CD14-positive monocyte (primary cell): ENCODE measurements at regions not wholly inside any gene's neighbourhood (a gene's known extent, or its start where the extent isn't known, plus 50 kb on each side); places are given as distances from the start of the nearest gene placed in this dataset.

Source experiments
- DNase-seq, 3 donors: peaks; one replicate each; pipeline ENCODE4 v3.0.0-alpha.2; 2011 to 2022
- H2AFZ ChIP-seq: 2 replicates; pipeline ENCODE4 v1.6.0; 2012; ENCODE audit warnings: mild to moderate bottlenecking, low read depth, low read length, inconsistent platforms; ENCODE audit not compliant: insufficient read depth, poor library complexity, severe bottlenecking
- H3K27ac ChIP-seq, 2 donors: 1 replicate in 1 of 2; 2 replicates in 1 of 2; pipeline ENCODE4 v1.5.1; 2012 to 2013; ENCODE audit warnings: low read length in 2 of 2, control low read depth in 1 of 2, inconsistent platforms in 1 of 2, low read depth in 1 of 2, mild to moderate bottlenecking in 1 of 2
- H3K27me3 ChIP-seq, 2 donors: one replicate each; pipeline versions ENCODE4 v1.6.0 to v1.6.1; 2011 to 2013; ENCODE audit warnings: low read length in 2 of 2; ENCODE audit not compliant: control insufficient read depth in 2 of 2, insufficient read depth in 2 of 2
- H3K36me3 ChIP-seq, 2 donors: replicated peaks in 1 of 2; 1 replicate in 1 of 2; 2 replicates in 1 of 2; pipeline versions ENCODE4 v1.5.1 to v1.6.1; 2012 to 2013; ENCODE audit warnings: low read length in 2 of 2, control low read depth in 1 of 2, inconsistent platforms in 1 of 2, mild to moderate bottlenecking in 1 of 2; ENCODE audit not compliant: insufficient read depth in 2 of 2, control insufficient read depth in 1 of 2
- H3K4me1 ChIP-seq, 2 donors: 1 replicate in 1 of 2; 2 replicates in 1 of 2; pipeline versions ENCODE4 v1.5.1 to v1.6.1; 2012 to 2013; ENCODE audit warnings: low read length in 2 of 2, control low read depth in 1 of 2, inconsistent platforms in 1 of 2, mild to moderate bottlenecking in 1 of 2, moderate library complexity in 1 of 2; ENCODE audit not compliant: insufficient read depth in 2 of 2, control insufficient read depth in 1 of 2
- H3K4me2 ChIP-seq: replicated peaks from 2 replicates; pipeline ENCODE3; 2012; ENCODE audit warnings: low read length, moderate library complexity, mild to moderate bottlenecking; ENCODE audit not compliant: poor library complexity, severe bottlenecking; ENCODE audit errors: extremely low read depth
- H3K4me3 ChIP-seq, 3 experiments: fragments of 200-600 bp in 1 of 3; sonication (generic) in 1 of 3; replicated peaks in 1 of 3; 1 replicate in 2 of 3; 2 replicates in 1 of 3; pipeline ENCODE4 v1.5.1; 2011 to 2013; ENCODE audit warnings: low read length in 3 of 3, mild to moderate bottlenecking in 3 of 3, control low read depth in 2 of 3, low read depth in 2 of 3, inconsistent platforms in 1 of 3, moderate library complexity in 1 of 3
- H3K79me2 ChIP-seq: 2 replicates; pipeline ENCODE4 v1.6.0; 2012; ENCODE audit warnings: mild to moderate bottlenecking, control low read depth, inconsistent platforms, low read length, moderate library complexity; ENCODE audit not compliant: insufficient read depth
- H3K9ac ChIP-seq: 2 replicates; pipeline ENCODE4 v1.6.0; 2017; ENCODE audit warnings: low read length, mild to moderate bottlenecking; ENCODE audit not compliant: insufficient read depth, poor library complexity, severe bottlenecking
- H3K9me3 ChIP-seq, 2 donors: replicated peaks in 1 of 2; 1 replicate in 1 of 2; 2 replicates in 1 of 2; pipeline versions ENCODE4 v1.5.1 to v1.6.1; 2012 to 2013; ENCODE audit warnings: low read length in 2 of 2, control low read depth in 1 of 2; ENCODE audit not compliant: control insufficient read depth in 1 of 2, insufficient read depth in 1 of 2
- H4K20me1 ChIP-seq: 2 replicates; pipeline ENCODE4 v1.6.0; 2012; ENCODE audit warnings: mild to moderate bottlenecking, low read length, control low read depth, moderate library complexity; ENCODE audit not compliant: insufficient read depth
- H3K27ac Mint-ChIP-seq, 7 donors: one replicate each; pipeline ENCODE4 v1.8.0; 2020; ENCODE audit warnings: mild to moderate bottlenecking in 7 of 7, mixed read lengths in 7 of 7, moderate library complexity in 6 of 7, inconsistent platforms in 2 of 7
- H3K27me3 Mint-ChIP-seq, 3 donors: one replicate each; pipeline ENCODE4 v1.8.0; 2021 to 2022; ENCODE audit warnings: low read depth in 3 of 3, mild to moderate bottlenecking in 3 of 3, mixed read lengths in 3 of 3, moderate library complexity in 3 of 3, inconsistent platforms in 1 of 3
- H3K36me3 Mint-ChIP-seq, 2 donors: one replicate each; pipeline ENCODE4 v1.8.0; 2020; ENCODE audit warnings: mixed read lengths in 2 of 2, inconsistent platforms in 1 of 2, mild to moderate bottlenecking in 1 of 2
- H3K4me1 Mint-ChIP-seq: one replicate; pipeline ENCODE4 v1.8.0; 2020; ENCODE audit warnings: mild to moderate bottlenecking, mixed read lengths
- H3K4me3 Mint-ChIP-seq, 2 donors: one replicate each; pipeline ENCODE4 v1.8.0; 2020; ENCODE audit warnings: mild to moderate bottlenecking in 2 of 2, mixed read lengths in 2 of 2, moderate library complexity in 1 of 2
- H3K9me3 Mint-ChIP-seq, 7 donors: one replicate each; pipeline ENCODE4 v1.8.0; 2020 to 2022; ENCODE audit warnings: mixed read lengths in 7 of 7, mild to moderate bottlenecking in 6 of 7, moderate library complexity in 6 of 7, inconsistent platforms in 2 of 7
- CTCF ChIP-seq: fragments of 200-600 bp; IDR thresholded peaks from one replicate; pipeline ENCODE4 v1.8.0; 2022; ENCODE audit warnings: antibody characterized with exemption, mild to moderate bottlenecking
- WGBS: methylation state at CpG from one replicate; pipeline ENCODE4 v1.1.5; 2013; ENCODE audit warnings: missing lambda C conversion rate; ENCODE audit not compliant: insufficient coverage; 5-methylcytosine and 5-hydroxymethylcytosine counted together
- intact Hi-C, 2 donors: fragments of 100-400 bp; cut with micrococcal nuclease; formaldehyde crosslinking; loops; one replicate each; pipeline versions ENCODE4 v1.15.0 to v1.15.1; 2023

- Mint-ChIP-seq H3K9me3 (peaks cover 0 to 6% (median under 1%) of the 10 kb centered on the region in 7 donors), H3K27ac (no peak overlapping the region), H3K36me3 (no peaks in the 10 kb centered on the region), H3K27me3 (peaks cover 0 to 2% (median 0%) of the 10 kb centered on the region in 3 donors), H3K4me3 (no peak overlapping the region), H3K4me1 (no peaks in the 10 kb centered on the region)
- no peak overlapping the region for H3K27ac ChIP-seq
- no peak overlapping the region for H2AFZ ChIP-seq
- no peaks in the 10 kb centered on the region for H3K36me3 ChIP-seq
- no peaks in the 10 kb centered on the region for H3K79me2 ChIP-seq
- intact Hi-C loops, result no loop called here
- WGBS, result no CpG with 5 or more reads among the region's 1 CpG
- H3K4me2 ChIP-seq, result no peak overlapping the region
- H3K4me3 ChIP-seq, result no peak overlapping the region
- no peak for TF ChIP-seq CTCF
- H3K9me3 ChIP-seq, result peaks cover 4% of the 10 kb centered on the region in 2 donors
- H4K20me1 ChIP-seq, result no peaks in the 10 kb centered on the region
- no peaks in the 10 kb centered on the region for H3K4me1 ChIP-seq
- no peak for DNase-seq
- H3K27me3 ChIP-seq, result no peaks in the 10 kb centered on the region
- H3K9ac ChIP-seq, result no peak overlapping the region
Measured at GRCh38 chr5:105708442-105708841, 1962.3 kb downstream of the EFNA5 start.

- intact Hi-C loops, result no loop called here
- Mint-ChIP-seq H3K4me3 (no peak overlapping the region), H3K27me3 (peaks cover 0 to 3% (median 0%) of the 10 kb centered on the region in 3 donors), H3K27ac (no peak overlapping the region), H3K4me1 (no peaks in the 10 kb centered on the region), H3K9me3 (peaks cover 2 to 10% (median 4%) of the 10 kb centered on the region in 7 donors), H3K36me3 (no peaks in the 10 kb centered on the region)
- no peaks in the 10 kb centered on the region for H4K20me1 ChIP-seq
- H3K27ac ChIP-seq, result no peak overlapping the region
- no peaks in the 10 kb centered on the region for H3K4me1 ChIP-seq
- TF ChIP-seq CTCF, result no peak
- no peak overlapping the region for H3K4me2 ChIP-seq
- H3K9ac ChIP-seq, result no peak overlapping the region
- H3K27me3 ChIP-seq, result no peaks in the 10 kb centered on the region
- H3K4me3 ChIP-seq, result no peak overlapping the region
- H2AFZ ChIP-seq, result no peak overlapping the region
- no peak for DNase-seq
- H3K79me2 ChIP-seq, result no peaks in the 10 kb centered on the region
- H3K36me3 ChIP-seq, result no peaks in the 10 kb centered on the region
- H3K9me3 ChIP-seq, result peaks cover 11 to 21% of the 10 kb centered on the region in 2 donors
Measured at GRCh38 chr5:105702323-105702722, 1968.4 kb downstream of the EFNA5 start.
